ENCODE measurements at regions not wholly inside any gene's neighbourhood (a gene's known extent, or its start where the extent isn't known, plus 50 kb on each side); places are given as distances from the start of the nearest gene placed in this dataset.

DNA sequence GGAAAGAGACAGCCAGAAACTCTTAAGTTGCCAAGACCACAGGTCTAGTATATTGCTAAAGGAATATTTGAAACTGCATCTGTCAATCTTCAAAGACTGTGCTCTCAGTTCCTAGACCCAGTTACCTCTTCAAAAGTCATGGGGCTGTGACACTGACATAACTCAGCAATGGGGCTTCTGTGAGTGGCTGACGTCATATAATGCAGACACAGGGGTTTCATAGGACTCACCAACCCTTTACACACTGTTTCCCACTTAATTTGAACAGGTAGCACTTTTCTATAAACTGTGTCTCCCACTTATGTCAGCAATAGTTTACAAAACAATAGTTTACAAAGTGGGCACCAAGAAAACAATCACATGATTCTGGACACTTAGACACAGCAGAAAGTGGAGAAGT lies 158.4 kb downstream of the GALC start:
- no peak overlapping the region for H3K9ac ChIP-seq
- TF ChIP-seq, protein P1, sequence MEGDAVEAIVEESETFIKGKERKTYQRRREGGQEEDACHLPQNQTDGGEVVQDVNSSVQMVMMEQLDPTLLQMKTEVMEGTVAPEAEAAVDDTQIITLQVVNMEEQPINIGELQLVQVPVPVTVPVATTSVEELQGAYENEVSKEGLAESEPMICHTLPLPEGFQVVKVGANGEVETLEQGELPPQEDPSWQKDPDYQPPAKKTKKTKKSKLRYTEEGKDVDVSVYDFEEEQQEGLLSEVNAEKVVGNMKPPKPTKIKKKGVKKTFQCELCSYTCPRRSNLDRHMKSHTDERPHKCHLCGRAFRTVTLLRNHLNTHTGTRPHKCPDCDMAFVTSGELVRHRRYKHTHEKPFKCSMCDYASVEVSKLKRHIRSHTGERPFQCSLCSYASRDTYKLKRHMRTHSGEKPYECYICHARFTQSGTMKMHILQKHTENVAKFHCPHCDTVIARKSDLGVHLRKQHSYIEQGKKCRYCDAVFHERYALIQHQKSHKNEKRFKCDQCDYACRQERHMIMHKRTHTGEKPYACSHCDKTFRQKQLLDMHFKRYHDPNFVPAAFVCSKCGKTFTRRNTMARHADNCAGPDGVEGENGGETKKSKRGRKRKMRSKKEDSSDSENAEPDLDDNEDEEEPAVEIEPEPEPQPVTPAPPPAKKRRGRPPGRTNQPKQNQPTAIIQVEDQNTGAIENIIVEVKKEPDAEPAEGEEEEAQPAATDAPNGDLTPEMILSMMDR (conservative IDR thresholded peaks at IDR 0.05; ENCODE audit: low read depth, low read length) = no peak
- no peaks in the 10 kb centered on the region for H3K4me1 ChIP-seq (ENCODE audit: low read depth, poor library complexity, severe bottlenecking)
- H3K4me3 ChIP-seq (IDR thresholded peaks at IDR 0.05; ENCODE audit: insufficient read depth, low read depth, low read length) = no peak overlapping the region
- H3K36me3 ChIP-seq (ENCODE audit: insufficient read depth) = no peaks in the 10 kb centered on the region
- no peak overlapping the region for H2AFZ ChIP-seq (ENCODE audit: low read depth)
- H4K20me1 ChIP-seq (ENCODE audit: insufficient read depth) = no peaks in the 10 kb centered on the region
- no peak overlapping the region for H3K27ac ChIP-seq
- no peaks in the 10 kb centered on the region for H3K27me3 ChIP-seq (ENCODE audit: insufficient read depth, low read depth)
- H3K4me2 ChIP-seq = no peak overlapping the region
- H3K79me2 ChIP-seq (ENCODE audit: insufficient read depth, low read depth) = no peaks in the 10 kb centered on the region

DNA sequence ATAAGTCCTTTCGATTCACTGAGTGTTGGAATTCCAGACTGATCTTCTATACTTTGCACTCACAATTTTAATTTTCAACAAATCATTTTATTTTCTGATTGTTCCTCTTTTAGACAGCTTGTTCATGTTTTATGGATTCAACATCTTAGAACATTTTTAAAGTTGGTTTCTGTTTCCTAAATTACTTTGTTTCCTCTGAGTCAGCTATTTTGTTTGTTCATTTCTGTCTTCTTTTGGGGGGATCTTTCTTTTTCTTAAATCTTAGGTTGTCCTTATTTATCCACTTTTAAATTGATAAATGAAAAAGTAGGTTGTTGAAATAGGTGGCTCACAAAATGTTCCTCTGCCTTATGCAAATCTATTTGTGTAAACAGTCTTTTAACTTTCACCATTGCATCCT lies 160.0 kb downstream of the GALC start:
- Histone ChIP-seq H3K36me3 (ENCODE audit: insufficient read depth) (no peaks in the 10 kb centered on the region), H3K4me3 (IDR thresholded peaks at IDR 0.05; ENCODE audit: insufficient read depth, low read depth, low read length) (no peak overlapping the region), H4K20me1 (ENCODE audit: insufficient read depth) (no peaks in the 10 kb centered on the region), H3K4me1 (ENCODE audit: low read depth, poor library complexity, severe bottlenecking) (no peaks in the 10 kb centered on the region), H3K27ac (no peak overlapping the region), H3K4me2 (no peak overlapping the region), H2AFZ (ENCODE audit: low read depth) (no peak overlapping the region), H3K79me2 (ENCODE audit: insufficient read depth, low read depth) (no peaks in the 10 kb centered on the region), H3K9ac (no peak overlapping the region), H3K27me3 (ENCODE audit: insufficient read depth, low read depth) (no peaks in the 10 kb centered on the region)
- TF ChIP-seq, protein P1 (conservative IDR thresholded peaks at IDR 0.05; ENCODE audit: low read depth, low read length) = no peak

DNA sequence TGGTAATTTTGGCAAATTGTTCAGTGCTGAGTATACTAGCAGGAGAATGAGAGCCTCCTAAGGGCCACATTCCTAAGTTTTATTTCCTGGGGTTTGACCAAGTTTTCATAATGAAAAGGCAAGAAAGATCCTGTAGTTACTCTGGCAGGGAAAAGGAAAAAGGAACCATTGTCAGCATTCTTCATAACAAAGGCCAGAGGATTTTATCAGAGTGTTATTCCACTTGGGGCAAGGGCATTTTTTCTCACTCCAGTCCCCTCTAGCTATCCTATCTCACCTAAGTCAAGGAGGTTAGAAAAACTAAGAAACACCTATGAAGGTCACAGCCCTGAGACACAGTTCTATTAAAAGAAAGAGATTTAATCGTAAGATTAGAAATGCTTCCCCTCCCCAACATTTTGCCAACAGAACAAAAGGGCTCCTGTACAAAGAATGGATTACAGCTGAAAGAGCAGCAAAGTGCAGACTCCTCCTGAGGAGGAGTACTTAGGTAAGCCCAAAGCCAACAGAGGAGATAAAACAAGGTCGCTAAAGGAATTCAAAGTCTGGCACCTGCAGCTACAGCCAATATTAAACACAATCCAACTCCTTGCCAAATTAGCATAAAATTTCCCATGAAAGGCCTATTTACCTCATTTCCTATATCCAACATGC lies 162.4 kb downstream of the GALC start:
- TF ChIP-seq, protein P1 (conservative IDR thresholded peaks at IDR 0.05; ENCODE audit: low read depth, low read length) = no peak
- Histone ChIP-seq H3K4me1 (ENCODE audit: low read depth, poor library complexity, severe bottlenecking) (no peaks in the 10 kb centered on the region), H3K36me3 (ENCODE audit: insufficient read depth) (no peaks in the 10 kb centered on the region), H3K79me2 (ENCODE audit: insufficient read depth, low read depth) (no peaks in the 10 kb centered on the region), H4K20me1 (ENCODE audit: insufficient read depth) (no peaks in the 10 kb centered on the region), H3K9ac (no peak overlapping the region), H2AFZ (ENCODE audit: low read depth) (no peak overlapping the region), H3K4me3 (IDR thresholded peaks at IDR 0.05; ENCODE audit: insufficient read depth, low read depth, low read length) (no peak overlapping the region), H3K4me2 (no peak overlapping the region), H3K27ac (no peak overlapping the region), H3K27me3 (ENCODE audit: insufficient read depth, low read depth) (no peaks in the 10 kb centered on the region)

DNA sequence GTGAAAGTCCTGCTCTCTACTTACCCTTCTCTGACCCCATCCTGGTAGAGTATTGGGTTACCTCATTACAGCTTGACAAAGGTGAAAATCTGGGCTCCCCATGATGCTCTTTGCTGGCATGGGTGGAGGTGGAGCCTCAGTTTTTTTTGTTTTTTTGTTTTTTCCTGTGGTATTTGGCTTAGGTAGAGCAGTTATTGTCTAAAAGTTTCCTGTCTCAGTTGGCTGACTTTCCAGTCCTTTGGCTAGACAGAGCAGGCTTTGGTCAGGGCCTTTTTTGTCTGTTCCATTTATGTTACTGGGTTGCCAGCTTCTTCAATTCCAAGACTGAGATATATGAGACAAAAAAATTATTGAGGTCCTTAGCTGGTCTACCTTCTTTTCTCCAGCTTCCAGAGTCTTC lies 163.4 kb downstream of the GALC start:
- Histone ChIP-seq H3K27me3 (ENCODE audit: insufficient read depth, low read depth) (no peaks in the 10 kb centered on the region), H3K79me2 (ENCODE audit: insufficient read depth, low read depth) (no peaks in the 10 kb centered on the region), H3K36me3 (ENCODE audit: insufficient read depth) (no peaks in the 10 kb centered on the region), H3K27ac (no peak overlapping the region), H2AFZ (ENCODE audit: low read depth) (no peak overlapping the region), H3K9ac (no peak overlapping the region), H3K4me1 (ENCODE audit: low read depth, poor library complexity, severe bottlenecking) (no peaks in the 10 kb centered on the region), H3K4me2 (no peak overlapping the region), H4K20me1 (ENCODE audit: insufficient read depth) (no peaks in the 10 kb centered on the region), H3K4me3 (IDR thresholded peaks at IDR 0.05; ENCODE audit: insufficient read depth, low read depth, low read length) (no peak overlapping the region)
- TF ChIP-seq, protein P1 (conservative IDR thresholded peaks at IDR 0.05; ENCODE audit: low read depth, low read length) = no peak

All from KMS-11 (cell line).